22Rv1 (cell line): ENCODE measurements at regions not wholly inside any gene's neighbourhood (a gene's known extent, or its start where the extent isn't known, plus 50 kb on each side); places are given as distances from the start of the nearest gene placed in this dataset.

Experiments
- H3K27ac ChIP-seq: fragments of 450-650 bp; 2 replicates; pipeline ENCODE4 v1.5.1; 2017
- ZFX ChIP-seq: fragments of 450-650 bp; IDR thresholded peaks from 2 replicates; pipeline ENCODE4 v1.6.1; 2017; ENCODE audit warnings: antibody characterized with exemption, borderline replicate concordance
- TF ChIP-seq, protein P1 (sequence below): fragments of 450-650 bp; IDR thresholded peaks from 2 replicates; pipeline ENCODE4 v1.5.1; 2017; ENCODE audit warnings: mild to moderate bottlenecking

- TF ChIP-seq ZFX: no peak
- TF ChIP-seq, protein P1, sequence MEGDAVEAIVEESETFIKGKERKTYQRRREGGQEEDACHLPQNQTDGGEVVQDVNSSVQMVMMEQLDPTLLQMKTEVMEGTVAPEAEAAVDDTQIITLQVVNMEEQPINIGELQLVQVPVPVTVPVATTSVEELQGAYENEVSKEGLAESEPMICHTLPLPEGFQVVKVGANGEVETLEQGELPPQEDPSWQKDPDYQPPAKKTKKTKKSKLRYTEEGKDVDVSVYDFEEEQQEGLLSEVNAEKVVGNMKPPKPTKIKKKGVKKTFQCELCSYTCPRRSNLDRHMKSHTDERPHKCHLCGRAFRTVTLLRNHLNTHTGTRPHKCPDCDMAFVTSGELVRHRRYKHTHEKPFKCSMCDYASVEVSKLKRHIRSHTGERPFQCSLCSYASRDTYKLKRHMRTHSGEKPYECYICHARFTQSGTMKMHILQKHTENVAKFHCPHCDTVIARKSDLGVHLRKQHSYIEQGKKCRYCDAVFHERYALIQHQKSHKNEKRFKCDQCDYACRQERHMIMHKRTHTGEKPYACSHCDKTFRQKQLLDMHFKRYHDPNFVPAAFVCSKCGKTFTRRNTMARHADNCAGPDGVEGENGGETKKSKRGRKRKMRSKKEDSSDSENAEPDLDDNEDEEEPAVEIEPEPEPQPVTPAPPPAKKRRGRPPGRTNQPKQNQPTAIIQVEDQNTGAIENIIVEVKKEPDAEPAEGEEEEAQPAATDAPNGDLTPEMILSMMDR: no peak
- H3K27ac ChIP-seq: no peak overlapping the region
Measured at GRCh38 chr13:73433890-73434289, 375.1 kb downstream of the KLF5 start.

DNA sequence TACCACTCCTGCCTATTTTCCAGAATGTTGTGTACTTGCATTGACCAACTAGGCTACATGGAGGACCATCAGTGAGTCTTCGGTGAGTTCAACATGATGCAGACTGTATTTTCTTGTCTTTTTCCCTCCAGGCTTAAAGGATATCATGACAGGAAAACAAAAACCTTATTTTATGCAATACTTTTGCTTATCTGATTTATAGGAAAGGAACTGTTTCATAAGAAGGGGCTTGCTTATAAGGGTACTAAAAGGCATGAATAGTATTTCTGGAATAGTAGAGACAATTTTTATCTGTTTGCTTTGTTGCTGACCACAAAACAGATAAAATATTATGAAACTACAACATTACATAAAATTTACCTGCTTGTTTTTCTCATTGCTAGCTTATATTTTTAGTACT is 374.7 kb downstream of the KLF5 start:
- no peak overlapping the region for H3K27ac ChIP-seq

DNA sequence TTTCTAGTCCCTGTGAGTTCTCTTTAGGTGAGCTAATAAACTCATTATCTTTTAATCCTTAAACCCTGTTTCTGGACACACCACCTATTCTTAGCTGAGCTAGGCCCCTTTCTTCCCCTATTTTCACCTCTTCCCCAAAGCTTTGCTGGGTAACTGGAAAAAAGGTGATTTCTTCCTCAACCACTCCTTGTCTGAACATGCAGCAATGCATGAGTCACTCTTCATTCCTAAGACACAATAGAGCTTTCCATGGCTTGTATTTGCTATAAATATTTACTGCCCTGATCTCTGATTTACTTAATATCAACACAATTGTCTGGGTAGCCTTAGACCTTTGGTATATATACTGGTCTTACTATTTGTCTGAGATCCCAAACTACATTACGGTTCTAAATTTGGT is 370.9 kb downstream of the KLF5 start:
- no peak overlapping the region for H3K27ac ChIP-seq

More for the DNA sequence above, 374.7 kb downstream of the KLF5 start:
- no peak for TF ChIP-seq ZFX
- TF ChIP-seq, protein P1: no peak

DNA sequence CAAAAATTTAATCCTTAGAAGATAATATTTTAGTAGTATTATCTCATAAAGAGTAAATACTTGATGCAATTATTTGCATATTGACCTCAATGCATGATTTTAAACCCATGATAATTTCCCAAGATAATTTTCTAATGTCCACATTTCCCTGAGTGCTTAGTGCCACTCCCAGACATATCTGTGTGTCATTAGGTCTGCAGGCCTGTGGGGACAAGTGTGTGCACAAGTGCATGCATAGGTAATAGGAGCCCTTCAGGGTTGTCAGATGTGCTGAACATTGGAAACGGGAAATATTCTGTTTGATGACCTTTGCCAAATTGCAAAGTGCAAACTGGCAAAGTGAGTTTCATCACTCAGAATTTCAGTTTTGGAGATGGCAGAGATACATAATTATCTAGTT is 369.9 kb downstream of the KLF5 start:
- H3K27ac ChIP-seq: no peak overlapping the region
- TF ChIP-seq ZFX: no peak
- TF ChIP-seq, protein P1: no peak

More for the DNA sequence above, 370.9 kb downstream of the KLF5 start:
- no peak for TF ChIP-seq ZFX
- TF ChIP-seq, protein P1: no peak

DNA sequence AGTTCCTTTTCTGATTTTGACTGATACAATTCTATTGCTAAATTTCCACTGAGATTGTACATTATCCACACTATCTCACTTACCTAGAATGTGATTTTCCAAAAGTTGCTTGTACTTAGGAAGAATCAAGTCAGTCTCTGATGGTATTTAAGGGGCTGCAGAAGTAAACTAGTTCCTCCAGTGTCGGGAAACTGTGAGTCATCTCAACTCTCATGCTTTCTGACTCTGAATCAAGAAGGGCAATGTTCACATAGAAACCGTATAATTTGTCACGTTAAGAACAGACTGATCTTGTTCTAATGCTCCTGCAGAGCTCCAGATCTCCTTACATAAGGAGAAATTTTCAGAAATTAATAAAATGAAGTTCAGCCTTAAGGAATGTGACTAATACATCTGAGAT is 369.3 kb downstream of the KLF5 start:
- no peak overlapping the region for H3K27ac ChIP-seq
- TF ChIP-seq, protein P1: no peak
- TF ChIP-seq ZFX: no peak

DNA sequence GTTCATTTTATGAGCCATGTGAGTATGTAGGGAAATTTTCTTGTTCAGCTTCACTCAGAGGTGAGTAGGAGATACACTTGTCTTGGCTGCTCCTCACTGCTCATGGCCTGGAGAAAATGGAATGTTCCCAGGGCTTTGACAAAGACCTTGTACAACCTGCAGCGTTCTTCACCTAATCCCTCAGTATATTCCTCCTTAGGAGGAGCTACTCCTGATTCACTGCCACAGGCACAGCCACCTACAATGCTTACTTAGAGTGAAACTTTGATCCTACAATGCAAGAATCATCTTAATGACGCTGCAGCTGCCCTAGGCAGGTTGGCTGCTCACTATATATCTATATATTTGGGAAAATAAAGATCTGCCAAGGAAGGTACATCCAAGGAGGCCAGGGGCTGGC is 364.2 kb downstream of the KLF5 start:
- TF ChIP-seq, protein P1: no peak
- no peak for TF ChIP-seq ZFX

DNA sequence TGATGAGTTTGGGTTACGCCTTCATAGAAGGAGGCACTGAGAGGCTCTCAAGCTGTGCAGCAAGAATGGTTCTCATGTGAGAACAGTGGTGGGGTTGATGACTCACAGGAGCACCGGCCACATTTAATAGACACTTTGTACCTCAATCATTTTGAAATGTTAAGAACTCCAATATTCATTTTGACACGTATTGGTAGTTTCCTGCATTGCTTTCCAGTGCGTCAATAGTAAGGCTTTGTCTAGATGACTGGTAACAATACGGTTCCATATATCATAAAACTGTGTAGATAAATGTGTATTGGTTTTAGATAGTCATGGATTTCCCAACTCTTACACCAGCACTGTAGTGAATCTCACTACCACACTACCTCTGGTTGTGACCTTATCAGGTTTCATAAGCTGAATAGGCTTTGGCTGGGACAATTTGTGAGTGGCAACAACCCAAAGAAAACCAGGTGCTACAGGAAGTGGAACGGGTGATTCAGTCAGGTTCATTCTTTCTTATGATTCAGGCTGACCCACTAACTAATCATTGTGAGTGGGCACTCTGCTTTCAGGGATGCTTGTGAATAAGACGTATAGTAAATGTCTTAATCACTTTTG is 362.6 kb downstream of the KLF5 start:
- no peak for TF ChIP-seq ZFX
- TF ChIP-seq, protein P1: no peak
- no peak overlapping the region for H3K27ac ChIP-seq

More for the DNA sequence above, 364.2 kb downstream of the KLF5 start:
- no peak overlapping the region for H3K27ac ChIP-seq
